Upper lobe of right lung (tissue), 1 donor: ENCODE measurements at regions not wholly inside any gene's neighbourhood (a gene's known extent, or its start where the extent isn't known, plus 50 kb on each side); places are given as distances from the start of the nearest gene placed in this dataset.
A peak's percentile ranks its signal among the peaks of the same experiment; 100 is the strongest.

Experiments used
- ATAC-seq: fragments of 200-7000 bp; cut with Tn5 transposase; one replicate; pipeline ENCODE4 v1.9.1; 2020; ENCODE audit warnings: mild to moderate bottlenecking, moderate library complexity
- DNase-seq: peaks from one replicate; pipeline ENCODE4 v3.0.0-alpha.2; 2020
- H3K27ac ChIP-seq: fragments of 200-600 bp; one replicate; pipeline ENCODE4 v1.8.0; 2022
- H3K27me3 ChIP-seq: fragments of 200-600 bp; one replicate; pipeline ENCODE4 v1.8.0; 2022; ENCODE audit warnings: mild to moderate bottlenecking
- H3K36me3 ChIP-seq: fragments of 200-600 bp; one replicate; pipeline ENCODE4 v1.8.0; 2022
- H3K4me1 ChIP-seq: fragments of 200-600 bp; one replicate; pipeline ENCODE4 v1.8.0; 2022
- H3K4me3 ChIP-seq: fragments of 200-600 bp; one replicate; pipeline ENCODE4 v1.8.0; 2022; ENCODE audit warnings: mild to moderate bottlenecking
- H3K9me3 ChIP-seq: fragments of 200-600 bp; one replicate; pipeline ENCODE4 v1.8.0; 2022
- intact Hi-C: fragments of 100-400 bp; cut with DNase I; formaldehyde crosslinking; loops from one replicate; pipeline ENCODE4 v1.11.0; 2022
- TF ChIP-seq, protein P1 (sequence below): fragments of 200-600 bp; IDR thresholded peaks from one replicate; pipeline ENCODE4 v1.8.0; 2022; ENCODE audit warnings: antibody characterized with exemption
- donor health status: DM: no; HTN: yes; CAD: no; lungs with severe emphysema.

GRCh38 chr13:80177327-80177726 lies 163.6 kb downstream of the SPRY2 start:
- Histone ChIP-seq H3K36me3 (no peaks in the 10 kb centered on the region), H3K9me3 (no peaks in the 10 kb centered on the region), H3K4me3 (no peak overlapping the region), H3K4me1 (peaks cover 3% of the 10 kb centered on the region), H3K27ac (no peak overlapping the region), H3K27me3 (no peaks in the 10 kb centered on the region)
- no peak for DNase-seq
- TF ChIP-seq, protein P1, sequence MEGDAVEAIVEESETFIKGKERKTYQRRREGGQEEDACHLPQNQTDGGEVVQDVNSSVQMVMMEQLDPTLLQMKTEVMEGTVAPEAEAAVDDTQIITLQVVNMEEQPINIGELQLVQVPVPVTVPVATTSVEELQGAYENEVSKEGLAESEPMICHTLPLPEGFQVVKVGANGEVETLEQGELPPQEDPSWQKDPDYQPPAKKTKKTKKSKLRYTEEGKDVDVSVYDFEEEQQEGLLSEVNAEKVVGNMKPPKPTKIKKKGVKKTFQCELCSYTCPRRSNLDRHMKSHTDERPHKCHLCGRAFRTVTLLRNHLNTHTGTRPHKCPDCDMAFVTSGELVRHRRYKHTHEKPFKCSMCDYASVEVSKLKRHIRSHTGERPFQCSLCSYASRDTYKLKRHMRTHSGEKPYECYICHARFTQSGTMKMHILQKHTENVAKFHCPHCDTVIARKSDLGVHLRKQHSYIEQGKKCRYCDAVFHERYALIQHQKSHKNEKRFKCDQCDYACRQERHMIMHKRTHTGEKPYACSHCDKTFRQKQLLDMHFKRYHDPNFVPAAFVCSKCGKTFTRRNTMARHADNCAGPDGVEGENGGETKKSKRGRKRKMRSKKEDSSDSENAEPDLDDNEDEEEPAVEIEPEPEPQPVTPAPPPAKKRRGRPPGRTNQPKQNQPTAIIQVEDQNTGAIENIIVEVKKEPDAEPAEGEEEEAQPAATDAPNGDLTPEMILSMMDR: no peak
- no peak for ATAC-seq
- intact Hi-C loops: no loop called here

- Histone ChIP-seq H3K4me1 (peaks cover 3% of the 10 kb centered on the region), H3K27me3 (no peaks in the 10 kb centered on the region), H3K36me3 (no peaks in the 10 kb centered on the region), H3K4me3 (no peak overlapping the region), H3K9me3 (no peaks in the 10 kb centered on the region), H3K27ac (no peak overlapping the region)
- DNase-seq (no peak), ATAC-seq (peak; percentile 80)
- intact Hi-C loops: no loop called here
- TF ChIP-seq, protein P1: no peak
These were observed 167.7 kb downstream of the SPRY2 start for GRCh38 chr13:80173224-80173623.

- intact Hi-C loops: no loop called here
- no peak for ATAC-seq
- no peaks in the 10 kb centered on the region for H3K27me3 ChIP-seq
- TF ChIP-seq, protein P1: no peak
- no peak overlapping the region for H3K27ac ChIP-seq
- H3K36me3 ChIP-seq: no peaks in the 10 kb centered on the region
- H3K9me3 ChIP-seq: no peaks in the 10 kb centered on the region
- H3K4me1 ChIP-seq: no peaks in the 10 kb centered on the region
- no peak overlapping the region for H3K4me3 ChIP-seq
- DNase-seq: no peak
These were observed 169.8 kb downstream of the SPRY2 start for GRCh38 chr13:80171096-80171495.

GRCh38 chr13:80168089-80168850 lies 172.7 kb downstream of the SPRY2 start:
- ATAC-seq (peak; percentile 88), DNase-seq (no peak)
- intact Hi-C loops: no loop called here
- no peaks in the 10 kb centered on the region for H3K9me3 ChIP-seq
- no peaks in the 10 kb centered on the region for H3K4me1 ChIP-seq
- H3K27me3 ChIP-seq: no peaks in the 10 kb centered on the region
- TF ChIP-seq, protein P1: no peak
- H3K27ac ChIP-seq: no peak overlapping the region
- H3K4me3 ChIP-seq: no peak overlapping the region
- H3K36me3 ChIP-seq: no peaks in the 10 kb centered on the region

DNA sequence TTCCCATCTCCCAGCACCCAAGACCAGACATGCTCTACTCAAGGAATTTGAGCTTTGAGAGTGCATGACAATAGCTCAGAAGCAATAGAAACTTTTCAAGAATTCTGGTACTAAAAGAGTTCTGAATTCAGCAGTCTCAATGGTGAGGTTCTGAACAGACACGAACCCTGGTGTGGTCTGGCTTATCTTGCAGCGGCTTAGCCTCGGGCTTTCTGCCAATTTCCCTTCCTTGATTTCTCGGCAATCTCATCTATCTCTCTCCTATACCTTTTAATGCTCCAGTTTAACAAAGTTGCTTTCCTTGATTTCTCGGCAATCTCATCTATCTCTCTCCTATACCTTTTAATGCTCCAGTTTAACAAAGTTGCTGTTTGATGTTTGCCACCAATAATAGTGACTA lies 174.6 kb downstream of the SPRY2 start:
- ATAC-seq (no peak), DNase-seq (no peak)
- TF ChIP-seq, protein P1: no peak
- Histone ChIP-seq H3K27ac (no peak overlapping the region), H3K9me3 (no peaks in the 10 kb centered on the region), H3K4me1 (no peaks in the 10 kb centered on the region), H3K4me3 (no peak overlapping the region), H3K36me3 (no peaks in the 10 kb centered on the region), H3K27me3 (no peaks in the 10 kb centered on the region)
- intact Hi-C loops: no loop called here
